ENCODE measurements at regions not wholly inside any gene's neighbourhood (a gene's known extent, or its start where the extent isn't known, plus 50 kb on each side); places are given as distances from the start of the nearest gene placed in this dataset.

- Mint-ChIP-seq H3K4me3 (ENCODE audit: unreplicated experiment) (no peak overlapping the region), H3K36me3 (ENCODE audit: unreplicated experiment) (no peaks in the 10 kb centered on the region), H3K4me1 (ENCODE audit: low read depth, unreplicated experiment) (peaks cover 42% of the 10 kb centered on the region), H3K27ac (ENCODE audit: unreplicated experiment) (no peak overlapping the region), H3K27me3 (ENCODE audit: unreplicated experiment) (peaks cover 2% of the 10 kb centered on the region), H3K9me3 (ENCODE audit: unreplicated experiment) (peaks cover 2% of the 10 kb centered on the region)
- peak; percentile 1 for DNase-seq
- TF ChIP-seq CTCF (IDR thresholded peaks at IDR 0.05; ENCODE audit: partially characterized antibody, unreplicated experiment): no peak
Measured at GRCh38 chr2:128640166-128640844, 321.6 kb upstream of the HS6ST1 start.

DNA sequence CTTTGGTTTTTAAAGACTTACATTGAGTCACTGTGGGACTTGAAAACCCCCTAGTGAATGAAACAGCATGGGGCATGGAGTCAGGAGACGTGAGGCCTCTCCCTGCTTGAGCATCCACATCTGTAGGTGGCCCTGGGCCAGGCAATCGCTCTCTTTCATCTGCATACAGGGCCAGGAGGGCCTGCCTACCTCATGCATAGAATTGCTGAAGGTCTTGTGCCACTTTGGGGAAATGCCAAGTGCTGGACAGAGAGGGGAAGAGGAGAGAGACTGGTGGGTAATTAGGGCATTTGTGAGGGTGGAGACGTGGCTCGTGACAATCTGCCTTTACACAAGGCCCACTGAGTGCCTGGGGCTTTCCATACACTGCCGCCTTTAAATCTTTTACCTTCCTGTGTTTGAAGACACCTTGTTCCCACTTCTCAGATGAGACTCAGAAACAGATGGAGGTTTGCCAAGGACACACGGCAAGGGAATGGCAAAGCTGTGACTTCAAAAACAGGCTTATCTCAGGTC, 322.2 kb upstream of the HS6ST1 start:
- peak; percentile 2 for DNase-seq
- peaks cover 42% of the 10 kb centered on the region for H3K4me1 Mint-ChIP-seq (ENCODE audit: low read depth, unreplicated experiment)
- H3K27me3 Mint-ChIP-seq (ENCODE audit: unreplicated experiment): peaks cover 2% of the 10 kb centered on the region
- H3K4me3 Mint-ChIP-seq (ENCODE audit: unreplicated experiment): no peak overlapping the region
- peaks cover 5% of the 10 kb centered on the region for H3K9me3 Mint-ChIP-seq (ENCODE audit: unreplicated experiment)
- no peaks in the 10 kb centered on the region for H3K36me3 Mint-ChIP-seq (ENCODE audit: unreplicated experiment)
- H3K27ac Mint-ChIP-seq (ENCODE audit: unreplicated experiment): no peak overlapping the region
- no peak for TF ChIP-seq CTCF (IDR thresholded peaks at IDR 0.05; ENCODE audit: partially characterized antibody, unreplicated experiment)

DNA sequence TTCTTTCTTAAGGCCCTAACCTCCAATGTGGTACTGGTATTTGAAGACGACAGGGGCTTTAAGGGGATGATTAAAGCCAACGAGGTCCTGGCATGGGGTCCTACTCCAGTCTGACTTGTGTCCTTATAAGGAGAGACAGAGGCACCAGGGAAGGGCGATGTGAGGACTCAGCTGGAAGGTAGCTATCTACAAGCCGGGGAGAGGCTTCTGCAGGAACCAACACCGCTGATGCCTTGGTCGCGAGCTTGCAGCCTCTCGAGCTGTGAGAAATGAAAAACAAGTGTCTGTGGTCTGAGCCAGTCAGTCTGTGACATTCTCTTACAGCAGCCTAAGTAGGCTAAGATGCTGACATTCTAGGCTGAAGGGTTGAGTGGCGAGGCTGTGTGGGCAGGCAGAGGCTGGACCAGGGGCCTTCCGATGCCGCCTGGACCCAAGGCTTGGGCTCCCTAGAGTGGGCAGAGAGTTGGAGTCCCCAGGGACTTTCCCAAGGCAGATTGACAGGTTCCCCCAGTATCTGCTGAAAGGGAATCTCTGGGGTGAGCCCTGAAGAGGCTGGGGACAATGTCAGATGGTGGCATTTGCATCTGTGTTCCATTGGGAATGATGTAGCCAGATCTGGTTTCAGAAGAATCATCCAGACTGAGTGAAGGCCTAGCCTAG, 322.9 kb upstream of the HS6ST1 start:
- DNase-seq: peak; percentile 8
- no peaks in the 10 kb centered on the region for H3K36me3 Mint-ChIP-seq (ENCODE audit: unreplicated experiment)
- H3K27me3 Mint-ChIP-seq (ENCODE audit: unreplicated experiment): peaks cover 5% of the 10 kb centered on the region
- no peak for TF ChIP-seq CTCF (IDR thresholded peaks at IDR 0.05; ENCODE audit: partially characterized antibody, unreplicated experiment)
- no peak overlapping the region for H3K27ac Mint-ChIP-seq (ENCODE audit: unreplicated experiment)
- H3K9me3 Mint-ChIP-seq (ENCODE audit: unreplicated experiment): peaks cover 5% of the 10 kb centered on the region
- H3K4me1 Mint-ChIP-seq (ENCODE audit: low read depth, unreplicated experiment): peaks cover 42% of the 10 kb centered on the region
- H3K4me3 Mint-ChIP-seq (ENCODE audit: unreplicated experiment): no peak overlapping the region

DNA sequence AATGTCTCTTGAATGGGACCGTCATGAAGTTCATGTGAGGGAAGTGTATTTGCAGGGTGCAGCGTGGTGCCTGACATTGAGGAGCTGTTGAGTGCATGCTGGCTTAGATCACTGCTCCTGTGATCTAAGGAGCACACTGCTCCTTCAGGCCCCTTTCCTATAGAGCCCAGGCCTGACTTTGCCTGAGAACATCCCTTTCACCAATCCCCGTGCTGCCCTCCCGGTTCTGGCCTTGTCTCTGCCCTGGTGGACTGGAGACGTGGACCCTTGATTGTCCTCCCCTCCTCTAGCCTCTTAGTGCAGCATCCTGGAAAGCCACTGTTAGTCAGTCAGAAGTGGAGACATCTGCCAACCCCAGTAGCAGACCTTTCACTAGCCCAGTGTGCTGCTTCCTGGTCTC, 323.6 kb upstream of the HS6ST1 start:
- Mint-ChIP-seq H3K4me3 (ENCODE audit: unreplicated experiment) (no peak overlapping the region), H3K27ac (ENCODE audit: unreplicated experiment) (no peak overlapping the region), H3K36me3 (ENCODE audit: unreplicated experiment) (no peaks in the 10 kb centered on the region), H3K9me3 (ENCODE audit: unreplicated experiment) (peaks cover 7% of the 10 kb centered on the region), H3K27me3 (ENCODE audit: unreplicated experiment) (peaks cover 5% of the 10 kb centered on the region), H3K4me1 (ENCODE audit: low read depth, unreplicated experiment) (peaks cover 42% of the 10 kb centered on the region)
- no peak for TF ChIP-seq CTCF (IDR thresholded peaks at IDR 0.05; ENCODE audit: partially characterized antibody, unreplicated experiment)
- peak; percentile 10 for DNase-seq

DNA sequence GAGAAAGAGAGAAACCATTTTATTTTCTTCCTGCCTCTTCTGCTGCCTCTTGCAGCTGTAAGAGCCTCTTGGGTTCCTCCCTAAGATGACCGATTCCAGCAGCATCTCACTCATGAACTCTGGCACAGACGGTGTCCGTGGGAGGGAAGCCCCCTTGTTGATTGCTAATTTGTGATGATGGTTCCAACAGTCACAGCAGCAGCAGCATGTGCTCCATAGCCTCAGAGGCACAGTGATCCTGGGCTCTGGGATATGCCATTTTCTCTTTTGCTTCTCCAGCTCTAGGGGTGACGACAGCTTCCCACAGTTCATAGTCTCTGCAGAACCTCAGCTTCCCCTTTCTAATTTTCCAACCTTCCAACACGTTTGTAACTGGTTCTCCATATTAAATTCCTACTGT, 324.2 kb upstream of the HS6ST1 start:
- Mint-ChIP-seq H3K27ac (ENCODE audit: unreplicated experiment) (peak overlapping the region; percentile 49), H3K9me3 (ENCODE audit: unreplicated experiment) (peaks cover 7% of the 10 kb centered on the region), H3K4me3 (ENCODE audit: unreplicated experiment) (no peak overlapping the region), H3K27me3 (ENCODE audit: unreplicated experiment) (peaks cover 3% of the 10 kb centered on the region), H3K36me3 (ENCODE audit: unreplicated experiment) (no peaks in the 10 kb centered on the region), H3K4me1 (ENCODE audit: low read depth, unreplicated experiment) (peaks cover 42% of the 10 kb centered on the region)
- no peak for TF ChIP-seq CTCF (IDR thresholded peaks at IDR 0.05; ENCODE audit: partially characterized antibody, unreplicated experiment)
- DNase-seq: no peak

All from glutamatergic neuron (in vitro differentiated cells).